LoVo (cell line): ENCODE measurements at regions not wholly inside any gene's neighbourhood (a gene's known extent, or its start where the extent isn't known, plus 50 kb on each side); places are given as distances from the start of the nearest gene placed in this dataset.

Experiments used
- DNase-seq: peaks from one replicate; pipeline ENCODE4 v3.0.0-alpha.2; 2016; ENCODE audit warnings: low spot score

DNA sequence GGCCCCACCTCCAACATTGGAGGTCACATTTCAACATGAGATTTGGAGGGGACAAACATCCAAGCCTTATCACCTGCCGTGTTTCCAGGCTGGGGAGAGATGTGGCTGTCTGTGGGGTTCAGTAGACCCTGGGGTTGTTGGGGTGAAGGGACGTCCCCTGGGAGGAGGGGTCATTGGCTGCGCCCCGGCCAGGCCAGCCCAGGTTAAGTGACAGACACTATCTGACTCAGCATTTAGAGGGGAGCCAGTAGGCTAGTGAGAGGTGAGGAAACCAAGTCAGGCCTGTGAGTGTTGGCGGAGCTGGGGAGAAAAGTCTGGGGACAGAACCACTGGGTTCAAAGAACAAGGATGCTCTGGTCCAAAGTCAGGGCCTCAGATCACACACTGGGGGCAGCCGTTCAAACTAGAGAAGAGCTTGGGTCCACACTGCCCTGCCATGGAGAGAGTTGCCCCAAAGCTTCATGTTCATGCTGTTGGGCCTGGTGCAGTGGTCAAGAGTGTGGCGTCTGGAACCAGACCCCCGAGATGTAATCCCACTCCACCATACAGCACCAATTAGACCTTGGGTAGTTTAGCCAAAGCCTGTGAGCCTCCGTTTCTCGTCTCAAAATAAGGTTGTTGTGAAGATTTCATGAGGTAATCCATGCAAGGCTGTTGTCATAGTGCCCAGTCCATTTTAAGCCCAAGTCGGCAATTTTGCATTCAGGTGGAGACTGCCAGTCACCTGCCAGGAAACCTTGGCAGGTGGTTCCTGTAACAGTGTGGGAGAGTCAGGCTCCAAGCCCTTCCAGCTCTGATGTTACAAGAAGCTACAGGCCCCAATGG is 1289.6 kb downstream of the TBC1D22A start:
- DNase-seq, result no peak

DNA sequence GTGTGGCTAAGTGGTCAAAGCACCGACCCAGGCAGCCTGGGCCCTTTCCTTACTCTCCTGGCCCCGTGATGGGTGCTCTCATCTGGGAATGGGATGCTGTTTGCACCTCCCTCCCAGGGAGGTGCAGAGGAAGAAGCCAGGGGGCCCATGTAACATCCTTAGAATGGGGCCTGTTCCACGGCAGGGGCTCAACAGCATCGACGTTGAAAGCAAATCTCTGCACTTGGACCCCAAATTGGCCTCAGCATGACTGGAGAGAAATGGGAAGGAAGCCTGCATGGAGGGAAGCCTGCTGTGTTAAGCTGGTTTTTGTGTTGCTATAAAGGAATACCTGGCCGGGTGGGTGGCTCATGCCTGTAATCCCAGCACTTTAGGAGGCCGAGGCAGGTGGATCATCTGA is 1288.4 kb downstream of the TBC1D22A start:
- no peak for DNase-seq

DNA sequence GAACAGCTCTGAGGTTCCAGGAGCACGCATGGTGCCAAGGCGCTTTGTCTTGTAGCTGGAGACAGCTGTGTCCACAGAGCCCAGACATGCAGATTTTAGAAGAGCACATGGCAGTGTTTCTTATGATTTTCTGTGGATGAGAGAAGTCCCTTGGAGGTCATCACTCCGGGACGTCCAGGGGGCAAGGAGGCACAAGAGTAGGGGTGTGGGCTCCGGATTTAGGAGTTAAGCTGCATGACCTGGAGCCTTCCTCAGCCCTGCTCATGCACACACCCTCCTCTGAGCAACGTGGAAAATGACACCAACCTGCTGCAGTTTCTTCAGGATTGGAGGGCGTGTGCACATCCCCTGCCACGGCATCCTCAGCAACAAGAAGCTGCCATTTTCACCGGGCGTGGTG is 1286.7 kb downstream of the TBC1D22A start:
- DNase-seq, result no peak

DNA sequence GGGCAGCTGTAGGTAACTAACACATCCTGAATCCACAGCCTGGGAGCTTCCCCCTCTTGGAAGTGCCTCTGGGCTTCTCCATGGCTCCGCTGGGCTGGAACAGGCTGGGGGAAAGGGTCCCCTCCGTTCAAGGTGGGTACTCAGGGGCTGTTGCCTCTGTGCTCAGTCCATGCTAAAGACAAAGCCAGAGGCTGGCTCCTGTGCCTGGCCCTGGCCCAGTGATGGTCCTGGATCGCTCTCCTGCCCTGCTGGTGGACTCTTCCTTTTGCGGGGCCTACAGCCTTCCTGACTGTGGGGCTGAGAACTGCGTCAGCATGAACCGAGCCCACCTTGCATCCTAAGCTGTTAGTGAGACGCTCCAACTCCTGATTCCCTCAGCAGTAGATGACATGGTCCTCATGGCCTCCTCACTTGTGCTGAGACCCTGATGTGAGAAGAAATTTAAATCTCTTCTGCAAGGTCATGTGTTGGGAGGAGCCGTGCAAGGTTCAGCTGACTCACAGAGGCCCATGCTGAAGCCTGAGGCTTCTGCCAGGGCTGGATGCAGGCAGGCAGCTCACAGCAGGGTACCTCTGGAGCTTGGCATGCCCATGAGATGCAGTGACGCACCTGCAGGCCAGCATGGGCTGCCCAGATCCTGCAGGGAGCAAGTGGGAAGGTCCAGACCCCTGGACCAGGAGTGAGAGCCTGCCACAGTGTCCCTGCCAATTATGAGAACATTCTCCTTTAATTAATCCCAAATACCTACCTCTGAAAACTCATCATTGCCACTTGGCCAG is 1285.5 kb downstream of the TBC1D22A start:
- no peak for DNase-seq

DNA sequence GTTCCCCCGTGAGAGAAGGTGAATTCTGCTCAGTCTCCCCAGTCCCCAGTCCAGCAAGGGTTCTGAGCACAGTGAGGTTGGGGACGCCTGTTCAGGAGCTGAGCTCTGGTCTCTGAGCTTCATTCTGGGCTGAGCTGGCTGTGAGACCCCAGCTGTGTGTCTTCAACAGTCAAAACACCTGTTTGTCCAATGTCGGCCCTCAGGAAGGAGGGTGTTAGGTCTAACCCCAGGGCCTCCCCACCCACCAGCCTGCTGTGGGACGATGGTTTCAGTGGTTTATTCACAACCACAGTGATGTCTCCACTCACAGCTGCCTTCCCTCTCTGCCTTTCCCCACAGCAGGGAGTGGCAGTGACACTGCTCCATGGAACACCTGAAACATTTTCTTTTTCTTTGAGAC is 1282.9 kb downstream of the TBC1D22A start:
- DNase-seq, result no peak

DNA sequence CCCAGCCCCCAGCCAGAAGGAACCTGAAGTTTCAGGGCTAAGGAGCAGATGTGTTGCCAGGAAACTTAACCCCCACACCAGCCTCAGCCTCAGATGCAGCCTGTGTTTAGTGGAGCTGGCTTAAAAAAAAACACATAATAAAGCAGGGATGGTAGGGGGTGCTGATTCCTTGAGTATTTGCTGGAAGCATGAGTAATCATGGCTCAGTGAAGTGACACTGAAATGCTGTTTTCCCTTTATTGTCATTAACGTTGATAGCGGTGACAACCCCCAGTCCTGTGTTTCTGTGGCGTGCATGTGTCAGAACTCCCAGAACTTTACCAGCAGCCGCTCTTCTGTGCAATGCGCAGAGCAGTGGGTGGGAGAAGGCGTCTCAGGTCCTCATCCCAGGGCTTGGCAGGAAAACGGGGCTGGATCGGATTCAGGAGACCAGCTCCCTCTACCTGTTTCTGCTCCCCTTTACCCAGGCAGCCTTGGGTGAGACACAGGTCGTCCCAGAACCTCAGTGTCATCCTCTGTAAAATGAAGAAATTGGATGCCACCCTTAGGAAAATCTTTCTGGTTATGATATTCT is 1282.1 kb downstream of the TBC1D22A start:
- DNase-seq, result no peak

DNA sequence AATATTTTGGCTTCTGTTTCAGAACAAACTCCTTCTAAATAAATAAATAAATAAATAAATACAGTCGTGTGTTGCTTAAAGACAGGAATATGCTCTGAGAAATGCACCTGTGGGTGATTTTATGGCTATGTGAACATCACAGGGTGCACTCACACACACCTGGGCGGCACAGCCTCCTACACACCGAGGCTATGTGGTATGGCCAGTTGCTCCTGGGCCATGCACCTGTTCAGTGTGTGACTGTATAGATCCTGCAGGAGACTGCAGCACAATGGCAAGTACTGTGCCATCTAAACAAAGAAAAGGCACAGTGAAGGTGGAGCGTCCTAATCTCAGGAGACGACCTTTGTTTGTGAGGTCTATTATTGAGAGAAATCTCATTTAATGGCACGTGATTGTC is 1281.1 kb downstream of the TBC1D22A start:
- no peak for DNase-seq

DNA sequence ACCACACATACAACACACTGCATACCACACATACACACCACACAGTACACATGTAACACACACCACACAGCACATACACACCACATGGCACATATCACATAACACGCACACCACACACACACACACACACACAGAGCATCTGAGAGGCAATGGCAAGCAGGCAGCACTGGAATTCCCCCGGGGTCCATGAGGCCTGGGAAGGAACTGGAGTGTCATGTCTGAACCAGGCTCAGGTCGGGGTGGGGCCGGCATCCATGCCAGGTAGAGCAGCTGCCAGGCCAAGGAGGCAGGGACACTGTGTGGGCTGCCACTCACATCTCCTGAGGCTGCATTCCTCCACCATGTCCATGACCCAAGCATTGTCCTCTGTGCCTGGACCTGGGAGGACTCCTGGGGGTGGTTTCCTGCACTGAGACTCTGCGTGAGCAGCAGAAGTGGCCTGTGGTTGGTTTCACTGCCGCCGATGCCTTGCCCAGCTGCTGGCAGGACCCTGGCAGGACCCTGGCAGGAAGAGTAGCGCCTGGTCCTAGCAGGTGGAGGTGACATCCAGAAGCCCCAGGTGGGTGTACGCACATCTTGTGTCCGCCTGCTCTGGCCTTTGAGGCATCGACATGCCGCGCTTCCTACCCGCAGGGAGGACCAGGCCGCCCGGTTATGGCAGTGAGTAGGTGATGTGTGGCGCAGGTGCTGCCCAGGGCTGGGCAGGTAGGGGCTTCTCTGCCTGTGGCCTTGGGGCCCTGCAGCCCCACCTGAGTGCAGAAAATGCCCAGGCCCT is 1280.4 kb downstream of the TBC1D22A start:
- DNase-seq, result no peak

DNA sequence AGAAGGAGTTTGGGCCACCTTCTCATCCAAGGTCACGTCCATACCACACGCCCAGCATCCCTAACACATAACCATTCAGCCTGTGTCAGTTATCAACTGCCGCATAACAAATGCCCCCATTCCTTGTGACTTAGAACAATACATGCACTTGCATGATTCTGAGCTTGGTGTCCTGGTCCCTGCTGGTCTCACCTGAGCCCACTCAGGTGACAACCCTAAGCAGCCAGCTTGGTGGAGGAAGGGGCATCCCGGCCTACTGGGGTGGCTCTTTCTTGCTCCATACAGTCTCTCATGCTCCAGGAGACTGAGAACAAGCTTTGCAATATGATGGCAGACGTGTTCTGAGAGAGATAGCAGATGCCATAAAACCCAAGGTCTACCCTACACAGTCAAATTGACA is 1276.9 kb downstream of the TBC1D22A start:
- no peak for DNase-seq

DNA sequence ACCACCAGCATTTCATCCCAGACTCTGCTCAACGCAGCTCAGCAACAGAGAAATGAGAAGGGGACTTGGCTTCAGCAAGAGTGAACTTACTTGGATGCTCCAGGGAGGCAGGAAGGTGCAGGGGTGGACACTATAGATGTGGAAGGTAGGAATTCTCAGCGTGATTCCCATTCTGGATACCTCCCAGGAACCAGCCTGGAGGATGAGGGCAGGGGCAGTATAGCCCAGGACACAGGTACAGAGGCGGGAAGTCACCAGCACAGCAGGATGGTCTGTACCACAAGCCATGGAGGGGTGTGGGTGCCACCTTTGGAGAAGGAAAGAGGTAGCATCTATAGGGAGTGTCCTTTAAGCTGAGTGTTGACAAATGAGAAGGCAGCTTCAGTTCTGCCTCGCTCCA is 1275.2 kb downstream of the TBC1D22A start:
- no peak for DNase-seq

DNA sequence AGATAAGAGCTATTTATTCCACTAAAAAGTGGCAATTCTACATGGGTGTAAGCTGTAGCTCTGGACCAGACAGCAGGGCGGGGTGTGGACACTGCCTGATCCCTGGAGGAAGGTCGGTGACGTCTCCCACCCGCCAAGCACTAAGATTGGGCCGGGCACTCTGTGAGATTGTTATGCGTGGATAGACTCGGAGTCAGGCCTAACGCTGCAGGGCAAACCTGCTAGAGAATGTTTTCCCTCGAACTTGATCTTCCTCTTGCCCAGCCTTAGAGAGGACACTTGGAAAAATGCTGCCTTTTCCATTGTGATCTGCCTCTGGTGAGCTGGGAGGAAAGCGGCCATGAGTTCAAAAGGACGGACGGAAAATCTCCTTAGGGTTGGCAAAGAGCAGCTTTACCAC is 1273.4 kb downstream of the TBC1D22A start:
- DNase-seq, result no peak

DNA sequence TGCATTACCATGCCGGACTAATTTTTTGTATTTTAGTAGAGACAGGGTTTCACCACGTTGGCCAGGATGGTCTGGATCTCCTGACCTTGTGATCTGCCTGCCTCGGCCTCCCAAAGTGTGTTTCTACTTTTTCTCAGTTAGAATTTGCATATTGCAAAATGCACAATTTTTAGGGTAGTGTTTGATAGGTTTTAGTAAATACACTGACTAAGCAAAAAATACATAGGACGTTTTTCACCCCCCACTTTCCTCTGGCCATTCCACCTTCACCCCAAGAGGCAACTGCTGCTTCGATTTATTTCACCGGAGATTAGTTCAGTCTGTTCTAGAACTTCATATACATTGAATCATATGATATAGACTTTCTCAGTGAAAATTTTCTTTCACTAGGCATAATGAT is 1269.1 kb downstream of the TBC1D22A start:
- no peak for DNase-seq

DNA sequence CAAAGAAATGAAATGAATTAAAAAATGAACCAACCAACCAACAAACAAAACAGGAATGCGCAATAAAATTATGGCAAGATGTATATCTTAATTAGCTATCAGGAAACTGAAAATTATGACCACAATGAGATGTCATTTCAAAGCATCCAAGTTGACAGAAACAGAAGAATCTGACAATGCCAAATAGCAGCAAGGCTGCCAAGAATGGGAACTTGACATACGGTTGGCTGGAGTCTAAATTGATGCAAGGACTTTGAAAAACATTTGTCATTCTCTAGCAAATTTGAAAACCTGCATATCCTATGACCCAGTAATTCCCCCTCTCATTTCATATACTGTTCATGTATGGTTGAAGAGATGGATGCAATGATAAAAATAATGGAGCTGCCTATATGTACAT is 1262.6 kb downstream of the TBC1D22A start:
- DNase-seq, result no peak

DNA sequence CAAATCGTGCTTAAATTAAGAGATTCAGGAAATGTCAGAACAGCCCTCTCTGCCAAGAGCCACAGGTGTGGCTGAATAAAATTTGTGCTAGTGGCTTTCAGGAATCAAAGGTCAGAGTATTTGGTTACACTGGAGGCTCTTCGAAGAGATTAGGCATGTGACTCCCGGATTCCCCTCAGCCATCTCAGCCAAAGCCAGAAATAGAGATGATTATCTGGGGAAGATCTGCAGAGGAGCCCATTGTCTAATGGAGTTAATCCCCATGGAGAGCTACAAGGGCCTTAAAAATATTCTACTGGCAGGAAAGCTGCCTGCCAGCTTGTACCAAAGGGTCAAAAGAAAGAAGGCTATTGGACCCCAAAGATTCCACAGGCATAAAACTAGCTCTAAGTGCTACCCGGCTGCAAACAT is 1259.5 kb downstream of the TBC1D22A start:
- no peak for DNase-seq

DNA sequence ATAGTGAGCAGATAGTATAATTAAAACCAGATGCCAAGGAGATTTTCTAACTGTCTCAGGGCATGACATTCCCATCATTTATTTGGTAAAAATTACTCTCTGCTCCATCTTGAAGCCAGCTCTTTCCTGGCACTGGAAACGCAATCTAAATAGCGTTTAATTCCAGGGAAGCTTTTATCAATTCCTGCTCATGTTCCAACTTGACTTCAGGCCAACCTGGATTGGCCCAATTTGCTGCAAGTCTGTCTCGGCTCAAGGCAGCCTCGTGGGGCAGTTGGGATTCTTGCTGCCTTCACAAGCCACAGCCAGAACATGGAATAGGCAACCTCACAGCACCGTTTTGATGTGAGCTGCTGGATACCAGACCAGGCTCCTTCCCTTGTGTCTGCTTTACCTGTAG is 1255.9 kb downstream of the TBC1D22A start:
- DNase-seq, result no peak

DNA sequence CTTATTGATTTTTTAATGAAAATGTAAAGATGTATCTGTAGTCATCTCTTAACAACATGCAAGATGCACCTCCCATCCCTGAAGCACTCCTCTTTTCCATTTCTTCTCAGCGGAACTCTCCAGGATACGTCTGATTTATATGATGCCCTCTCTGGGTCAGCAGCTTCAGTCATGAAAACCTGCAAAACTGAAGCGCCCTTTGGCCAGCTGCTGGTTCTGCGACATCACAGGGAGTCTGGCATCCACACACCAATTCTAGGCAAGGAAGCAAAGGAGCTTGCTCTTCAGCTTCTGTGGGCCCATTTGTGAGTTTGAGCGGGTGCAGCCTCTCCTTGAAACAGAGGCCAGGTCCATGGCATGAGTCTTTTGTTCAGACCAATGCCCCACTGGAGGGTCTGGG is 1253.3 kb downstream of the TBC1D22A start:
- no peak for DNase-seq

DNA sequence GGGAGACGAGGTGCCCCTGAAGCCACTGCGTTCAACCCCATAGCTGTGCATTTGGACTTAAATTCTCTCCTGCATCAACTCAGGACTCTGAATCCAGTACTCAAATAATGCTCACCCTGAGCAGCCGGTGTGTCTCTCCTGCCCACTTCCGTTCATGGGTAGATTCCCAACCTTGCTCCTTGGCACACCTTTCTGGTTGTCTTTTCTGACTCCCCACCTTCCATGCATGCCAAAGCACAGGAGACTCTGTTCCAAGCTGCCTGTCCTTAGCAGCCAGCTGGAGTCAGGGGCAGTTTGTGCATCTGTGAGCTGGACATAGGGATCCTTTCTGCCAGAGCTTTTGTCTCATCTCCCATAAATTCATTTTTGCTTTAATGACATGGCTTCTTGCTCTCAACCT is 1242.5 kb downstream of the TBC1D22A start:
- no peak for DNase-seq

DNA sequence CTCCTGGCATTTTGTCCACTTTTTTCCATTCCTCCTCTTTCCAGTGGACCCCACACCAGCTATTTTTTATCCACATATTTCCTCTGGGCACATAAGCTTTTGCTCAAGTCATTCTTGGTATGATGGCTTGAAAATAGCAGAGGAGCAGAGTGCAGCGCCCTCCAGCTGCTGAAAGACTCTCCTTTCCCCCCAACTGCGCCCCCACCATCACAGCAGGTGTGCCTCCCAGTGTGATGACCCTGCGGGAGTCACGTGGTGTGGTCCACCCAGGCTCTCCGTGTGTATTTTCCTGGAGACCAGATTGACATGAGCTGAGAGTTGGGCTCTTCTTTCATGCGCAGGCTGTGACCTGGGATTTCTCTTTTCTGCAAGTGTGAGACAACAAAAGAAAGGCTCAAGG is 1241.6 kb downstream of the TBC1D22A start:
- no peak for DNase-seq

DNA sequence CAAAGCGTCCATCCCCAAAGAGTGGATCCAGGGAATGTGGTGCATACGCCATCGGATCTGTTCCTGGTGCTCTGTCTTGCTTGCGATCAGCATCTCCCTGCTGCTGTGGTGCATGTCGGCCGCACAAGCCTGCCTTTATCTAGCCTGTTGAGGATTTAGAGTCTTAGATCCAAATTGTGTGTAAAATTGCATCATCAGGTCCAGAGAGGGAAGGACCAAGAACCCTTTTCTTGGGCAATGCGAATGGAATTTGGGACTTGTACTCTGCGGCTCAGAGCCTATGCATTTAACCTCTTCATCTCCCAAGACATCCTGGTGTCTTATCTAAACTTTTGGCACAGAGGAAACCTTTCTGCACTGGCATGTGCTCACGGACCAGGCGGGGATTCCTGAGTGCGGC is 1238.7 kb downstream of the TBC1D22A start:
- no peak for DNase-seq

DNA sequence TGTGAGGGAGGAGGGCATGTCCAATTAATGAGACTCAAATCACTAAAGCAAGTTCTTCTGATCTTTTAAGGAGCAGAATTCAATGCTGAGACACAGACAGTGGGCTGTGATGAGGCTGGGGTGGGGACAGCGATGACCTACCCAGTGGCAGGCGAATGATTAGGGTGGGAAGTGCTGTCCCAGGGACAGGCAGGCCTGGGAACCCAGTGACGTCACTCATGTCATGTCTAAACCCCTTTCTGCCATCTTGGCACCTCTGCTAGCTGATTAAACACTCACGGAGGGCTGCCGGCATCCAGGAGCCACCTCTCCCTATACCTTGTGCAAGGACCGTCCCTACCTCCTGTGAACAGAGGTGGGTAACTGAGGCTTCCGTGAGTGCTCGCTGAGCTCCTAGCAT is 1235.2 kb downstream of the TBC1D22A start:
- DNase-seq, result no peak

DNA sequence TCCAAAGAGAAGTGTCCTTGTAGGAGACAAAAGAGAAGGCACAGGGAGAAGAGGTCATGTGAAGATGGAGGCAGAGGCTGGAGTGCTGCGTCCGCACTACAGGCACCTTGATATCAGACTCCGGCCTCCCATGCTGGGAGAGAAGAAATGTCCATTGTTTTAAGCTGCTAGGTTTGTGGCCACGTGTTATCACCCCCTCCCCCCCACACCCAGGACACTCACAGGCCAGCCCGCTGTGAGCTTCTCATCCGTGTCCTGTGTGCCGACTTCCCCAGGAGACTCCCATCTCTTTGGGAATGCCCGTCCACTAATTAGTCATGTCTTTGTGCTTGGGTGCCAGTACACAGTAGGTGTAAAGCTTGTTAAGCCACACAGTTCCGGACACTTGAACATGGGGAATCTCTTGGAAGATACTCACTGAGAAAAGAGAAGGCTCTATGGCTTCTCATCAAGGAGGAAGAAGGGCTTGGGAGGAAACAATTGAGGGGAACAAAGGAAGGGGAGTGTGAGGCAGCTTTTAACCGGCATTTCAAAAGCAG is 1234.7 kb downstream of the TBC1D22A start:
- DNase-seq, result no peak

DNA sequence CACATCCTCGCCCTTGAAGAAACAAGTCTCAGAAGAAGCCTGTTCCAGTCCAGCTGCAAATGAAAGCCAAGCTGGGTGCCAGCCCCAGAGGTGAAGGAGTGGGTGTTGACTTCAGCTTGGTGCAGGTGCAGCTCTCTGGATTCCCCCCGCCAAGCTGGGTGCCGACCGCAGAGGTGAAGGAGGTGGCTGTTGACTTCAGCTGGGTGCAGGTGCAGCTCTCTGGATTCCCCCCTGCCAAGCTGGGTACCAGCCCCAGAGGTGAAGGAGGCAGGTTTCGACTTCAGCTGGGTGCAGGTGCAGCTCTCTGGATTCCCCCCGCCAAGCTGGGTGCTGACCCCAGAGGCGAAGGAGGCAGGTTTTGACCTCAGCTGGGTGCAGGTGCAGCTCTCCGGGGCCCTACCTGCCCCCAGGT is 1234.0 kb downstream of the TBC1D22A start:
- no peak for DNase-seq
